HG02852 (cell line): ENCODE measurements at regions not wholly inside any gene's neighbourhood (a gene's known extent, or its start where the extent isn't known, plus 50 kb on each side); places are given as distances from the start of the nearest gene placed in this dataset.

ENCODE experiments used
- ATAC-seq: cut with Tn5 transposase; IDR thresholded peaks from one replicate; pipeline ENCODE4 v1.9.1; 2021; ENCODE audit warnings: mild to moderate bottlenecking, moderate library complexity; ENCODE audit not compliant: unreplicated experiment

DNA sequence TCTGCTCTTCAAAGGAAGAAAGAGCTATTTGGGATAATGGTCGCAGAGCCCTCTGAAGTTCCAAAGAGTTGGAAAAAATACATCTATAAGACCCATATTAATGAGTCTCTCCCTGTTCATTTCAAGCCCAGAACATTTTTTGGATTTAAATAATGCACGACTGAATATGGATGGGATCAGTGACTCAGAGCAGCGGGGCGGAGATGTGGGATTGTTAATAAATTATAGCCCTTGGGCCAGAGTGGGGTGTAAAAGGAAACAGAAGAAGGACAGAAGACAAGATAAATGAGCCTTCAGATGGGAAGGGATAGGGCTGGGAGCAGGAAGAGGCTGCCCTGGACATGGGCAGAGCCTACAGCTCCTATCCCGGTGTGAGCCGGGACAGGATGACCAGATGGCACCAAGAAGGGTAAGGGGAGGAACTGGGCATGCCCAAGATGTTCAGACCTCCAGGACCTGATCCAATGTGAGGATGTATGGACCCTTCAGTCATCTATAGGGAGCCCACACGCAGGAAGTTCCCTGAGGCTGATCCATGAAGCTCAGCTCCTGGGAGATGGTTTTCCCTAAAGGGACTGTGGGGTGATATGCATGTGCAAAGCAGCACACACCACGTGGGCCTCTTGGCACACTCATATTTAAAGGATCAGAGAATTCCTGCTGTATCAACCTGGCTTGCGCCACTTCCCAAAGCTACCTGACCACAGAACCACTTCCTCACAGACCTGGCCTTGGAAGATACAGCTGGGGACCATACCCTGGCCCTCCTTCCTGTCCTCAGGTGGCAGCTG lies 96.1 kb upstream of the PLXNA4 start:
- ATAC-seq: no peak

DNA sequence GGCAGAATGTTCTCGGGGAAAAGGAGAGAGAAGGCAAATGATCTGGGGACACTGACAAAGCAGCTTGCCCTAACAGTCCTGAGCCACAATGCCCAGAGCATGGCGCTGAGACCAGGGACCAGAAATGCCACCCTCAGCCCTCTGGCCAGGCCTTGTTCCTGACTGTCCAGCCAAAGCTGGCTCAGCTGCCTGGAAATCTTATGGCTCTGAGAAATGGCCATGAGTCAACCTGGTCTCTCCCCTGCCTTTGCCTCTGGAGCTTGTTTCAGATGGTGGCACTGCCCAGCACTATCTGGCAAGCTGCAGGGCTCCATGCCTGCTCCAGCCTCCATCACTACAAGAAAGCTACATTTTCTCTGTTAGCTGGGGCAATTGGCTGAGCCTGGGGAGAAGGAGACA lies 90.5 kb upstream of the PLXNA4 start:
- no peak for ATAC-seq

DNA sequence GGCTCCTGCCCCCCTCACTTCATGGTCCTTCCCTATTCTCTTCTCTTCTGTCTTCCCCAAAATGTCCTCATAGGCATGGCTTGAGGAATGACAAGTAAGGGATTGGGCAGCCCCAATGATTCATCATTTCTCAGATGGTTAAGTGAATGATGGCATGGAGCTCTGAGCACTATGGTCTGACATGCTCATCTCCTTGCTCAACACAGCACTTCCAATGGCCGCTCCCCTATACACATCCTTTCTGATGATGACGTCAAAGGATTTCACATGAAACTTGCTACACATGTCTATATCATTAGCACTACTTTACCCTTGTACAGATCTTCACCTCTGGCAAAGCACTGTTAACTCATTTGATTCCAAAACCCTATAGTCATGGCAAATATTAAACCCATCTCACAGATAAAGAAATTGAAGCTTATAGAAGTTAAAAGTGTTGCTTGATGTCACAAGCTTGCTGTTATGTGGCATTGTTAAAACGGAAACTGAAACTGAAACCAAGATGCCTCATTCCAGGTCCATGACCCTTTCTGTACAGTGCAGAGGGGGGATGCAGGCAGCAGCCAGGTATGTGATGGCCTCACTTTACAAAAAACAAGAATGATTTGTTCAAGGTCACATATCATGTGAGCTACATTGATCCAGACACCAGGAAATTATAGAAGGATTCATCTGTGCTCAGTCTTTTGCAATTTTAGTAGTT lies 90.0 kb upstream of the PLXNA4 start:
- ATAC-seq: no peak

DNA sequence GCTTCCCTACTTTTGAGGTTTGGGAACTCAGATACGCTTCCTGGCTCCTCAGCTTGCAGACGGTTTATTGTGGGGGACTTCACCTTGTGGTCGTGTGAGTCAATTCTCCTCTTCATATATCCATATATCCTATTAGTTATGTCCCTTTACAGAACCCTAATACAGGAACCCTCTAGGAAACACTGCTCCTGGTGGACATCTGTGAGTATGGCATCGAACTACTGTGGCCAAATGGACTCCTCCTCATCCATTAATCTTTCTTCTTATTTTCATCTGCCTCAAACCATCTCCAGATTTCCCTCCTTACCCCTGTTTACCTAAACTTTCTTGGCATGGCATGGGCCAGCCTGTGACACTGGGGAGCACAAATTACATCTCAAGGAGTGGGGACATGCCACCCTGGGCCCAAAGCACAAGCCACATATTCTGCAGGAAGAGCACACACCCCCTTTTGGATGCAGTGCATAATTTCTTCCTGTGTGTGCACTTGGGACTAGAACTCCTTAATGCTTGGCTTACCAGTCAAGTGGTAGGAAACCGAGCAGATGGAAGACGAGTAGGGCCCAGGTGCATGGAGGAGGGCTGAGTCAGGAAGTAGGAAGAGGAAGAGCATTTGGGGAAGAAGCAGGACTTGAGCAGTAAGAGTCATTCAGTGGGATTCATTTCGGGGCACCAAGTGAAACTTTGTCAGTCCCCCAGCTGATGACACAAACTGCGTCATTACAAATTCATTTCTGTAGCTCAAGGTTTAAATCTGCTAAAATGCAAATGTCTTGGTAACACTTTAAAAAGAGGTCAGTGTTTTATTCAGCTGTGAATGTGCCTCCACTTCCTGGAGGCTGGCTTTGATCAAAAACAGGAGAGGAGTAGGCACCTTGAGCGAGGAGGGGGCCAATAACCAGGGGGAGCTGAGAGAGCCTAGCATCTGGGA lies 80.8 kb upstream of the PLXNA4 start:
- ATAC-seq: no peak

DNA sequence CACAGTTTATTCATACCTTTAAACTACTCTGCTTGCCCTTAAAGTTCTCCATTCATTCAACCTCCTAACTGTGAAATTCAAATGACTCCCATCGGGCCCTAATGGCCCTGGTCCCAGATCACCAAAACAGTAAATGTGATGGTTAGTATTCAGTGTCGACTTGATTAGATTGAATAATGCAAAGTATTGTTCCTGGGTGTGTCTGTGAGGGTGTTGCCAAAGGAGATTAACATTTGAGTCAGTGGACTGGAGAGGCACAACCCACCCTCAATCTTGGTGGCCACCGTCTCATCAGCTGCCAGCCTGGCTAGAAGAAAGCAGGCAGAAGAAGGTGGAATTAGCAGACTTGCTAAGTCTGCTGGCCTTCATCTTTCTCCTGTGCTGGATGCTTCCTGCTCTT lies 80.1 kb upstream of the PLXNA4 start:
- ATAC-seq: no peak

DNA sequence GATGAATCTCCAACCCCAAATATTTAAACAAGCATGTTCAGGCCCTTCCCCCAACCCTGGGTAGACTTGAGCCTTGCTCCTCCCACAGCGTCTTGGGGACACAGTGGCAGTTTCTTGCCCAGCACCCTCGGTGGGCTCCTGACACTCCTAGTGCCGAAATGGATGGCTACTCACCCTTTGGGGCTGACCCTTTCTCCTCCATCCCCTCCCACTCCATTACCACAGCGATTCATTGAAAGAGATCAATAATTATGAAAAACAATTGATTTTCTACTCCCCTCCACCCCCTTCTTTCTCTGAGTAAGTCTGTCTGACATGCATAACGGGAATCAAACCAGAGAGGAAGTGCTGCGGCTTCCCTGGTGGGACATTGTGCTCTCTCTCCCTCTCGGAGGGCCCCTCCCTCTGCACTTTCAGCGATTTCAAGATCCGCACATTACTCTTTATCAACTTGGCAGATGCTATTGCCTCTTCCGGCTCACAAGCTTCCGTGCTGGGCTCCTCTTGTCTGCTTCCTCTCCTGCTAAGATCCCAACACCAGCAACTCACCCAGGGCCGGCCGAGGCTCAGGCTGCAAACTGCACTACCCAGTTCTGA lies 79.0 kb upstream of the PLXNA4 start:
- peak; percentile 39 for ATAC-seq

DNA sequence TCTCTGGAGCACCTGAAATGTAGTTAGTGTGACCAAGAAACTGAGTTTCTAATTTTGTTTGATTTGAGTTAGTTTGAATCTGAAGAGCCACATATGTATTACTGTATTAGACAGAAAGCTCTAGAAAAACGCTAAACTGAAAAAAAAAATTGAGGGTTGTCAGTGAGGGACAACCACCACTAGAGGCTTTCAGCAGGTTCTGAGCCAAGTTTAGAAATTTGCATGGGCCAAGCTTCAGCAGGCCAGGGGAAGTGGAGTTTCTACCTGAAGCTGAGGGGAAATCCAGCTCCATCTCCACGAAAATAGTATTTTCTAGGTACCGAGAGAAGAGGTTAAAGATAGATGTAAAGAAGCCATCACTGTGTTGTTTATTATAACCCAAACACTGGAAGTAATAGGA lies 77.9 kb upstream of the PLXNA4 start:
- peak; percentile 77 for ATAC-seq

DNA sequence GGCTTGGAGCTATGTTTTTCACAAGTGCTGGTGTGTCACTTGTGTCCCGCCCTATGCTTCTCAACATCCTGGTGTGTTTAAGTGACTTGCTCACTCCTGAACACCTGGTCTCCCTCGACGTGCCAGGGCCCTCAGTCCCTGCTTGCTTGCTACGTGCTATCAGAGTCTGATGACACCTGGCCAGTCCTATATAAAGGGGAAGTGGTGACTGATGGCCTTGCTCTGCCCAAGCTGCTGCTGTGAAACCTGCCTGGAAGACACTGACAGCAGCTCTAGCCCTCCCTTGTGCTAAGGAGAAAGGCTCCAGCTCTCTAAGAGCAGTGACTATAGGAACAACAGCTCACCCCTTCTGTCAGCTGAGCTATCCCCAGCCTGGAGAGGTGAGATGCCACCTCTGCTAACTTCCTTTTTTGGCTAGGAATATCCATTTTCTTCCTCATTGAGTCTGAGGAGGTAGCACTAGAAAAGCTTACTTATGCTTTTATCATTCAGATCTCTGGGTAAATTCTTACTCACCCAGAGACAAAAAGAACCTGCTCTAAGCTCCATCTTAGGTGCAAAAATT lies 77.2 kb upstream of the PLXNA4 start:
- ATAC-seq: no peak

DNA sequence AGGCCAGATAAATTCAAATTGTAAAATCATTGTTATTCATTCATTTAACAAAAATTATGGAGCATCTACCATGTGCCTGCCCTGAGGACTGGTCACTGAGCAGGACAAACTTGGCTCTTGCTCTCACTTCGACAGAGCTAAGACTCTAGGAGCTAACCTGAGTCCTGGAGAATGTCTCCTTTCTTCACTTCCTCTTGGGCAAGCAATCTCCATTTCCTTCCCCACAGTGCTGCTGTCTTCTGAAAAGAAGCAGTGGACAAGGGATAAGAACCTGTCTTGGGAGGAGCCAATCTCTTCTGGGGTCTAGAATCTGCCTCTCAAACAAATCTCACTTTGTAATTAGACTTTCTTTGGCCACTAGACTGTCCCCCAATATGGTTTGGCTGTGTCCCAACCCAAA lies 76.2 kb upstream of the PLXNA4 start:
- ATAC-seq: no peak

DNA sequence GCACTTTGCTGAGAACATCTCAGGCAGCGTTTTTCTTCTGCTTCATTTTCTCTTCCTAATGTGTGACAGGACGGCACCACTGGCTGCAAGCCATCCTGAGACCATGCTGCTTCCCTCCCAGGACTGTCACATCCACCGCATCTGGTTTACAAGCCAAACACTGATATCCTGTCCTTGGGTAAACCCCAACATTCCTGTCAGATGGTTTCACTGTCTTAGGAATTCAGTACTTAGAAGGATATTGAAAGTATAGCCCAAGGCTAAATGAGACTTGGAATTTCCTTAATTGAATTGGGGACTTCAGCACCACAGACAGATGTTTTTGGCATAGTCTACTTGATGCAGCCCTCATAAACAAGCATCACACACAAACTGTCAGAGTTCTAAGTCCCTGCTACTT lies 74.2 kb upstream of the PLXNA4 start:
- no peak for ATAC-seq

DNA sequence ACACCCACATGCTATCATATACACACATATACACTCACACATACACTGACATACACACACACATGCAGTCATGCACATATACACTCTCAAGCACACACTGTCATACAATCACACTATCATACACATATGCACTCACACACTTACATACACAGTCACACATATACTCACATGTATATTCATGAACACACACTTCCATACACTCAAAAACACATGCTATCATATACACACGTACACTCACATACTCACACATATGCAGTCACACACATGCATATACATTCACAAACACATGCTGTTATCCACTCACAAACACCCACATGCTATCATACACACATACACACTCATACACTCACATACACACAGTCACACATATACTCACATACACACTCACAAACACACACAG lies 71.0 kb upstream of the PLXNA4 start:
- ATAC-seq: no peak

DNA sequence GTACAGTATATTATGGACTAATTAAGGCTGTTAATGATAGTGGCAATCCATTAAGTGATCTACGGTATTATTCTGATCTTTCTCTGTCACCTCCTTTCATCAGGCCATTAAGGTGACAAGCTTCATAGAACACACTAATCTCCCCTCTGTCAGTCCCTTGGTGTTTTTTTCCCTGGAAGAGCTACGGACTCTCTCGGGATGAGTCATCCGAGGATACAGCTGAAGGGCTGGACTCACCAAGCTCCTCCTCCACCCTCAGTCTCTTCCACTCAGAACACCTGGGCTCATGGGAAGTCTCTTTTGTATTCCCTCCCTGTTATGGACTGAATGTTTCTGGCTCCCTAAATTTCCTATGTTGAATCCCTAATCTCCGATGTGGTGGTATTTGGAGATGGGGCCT lies 69.8 kb upstream of the PLXNA4 start:
- ATAC-seq: no peak

DNA sequence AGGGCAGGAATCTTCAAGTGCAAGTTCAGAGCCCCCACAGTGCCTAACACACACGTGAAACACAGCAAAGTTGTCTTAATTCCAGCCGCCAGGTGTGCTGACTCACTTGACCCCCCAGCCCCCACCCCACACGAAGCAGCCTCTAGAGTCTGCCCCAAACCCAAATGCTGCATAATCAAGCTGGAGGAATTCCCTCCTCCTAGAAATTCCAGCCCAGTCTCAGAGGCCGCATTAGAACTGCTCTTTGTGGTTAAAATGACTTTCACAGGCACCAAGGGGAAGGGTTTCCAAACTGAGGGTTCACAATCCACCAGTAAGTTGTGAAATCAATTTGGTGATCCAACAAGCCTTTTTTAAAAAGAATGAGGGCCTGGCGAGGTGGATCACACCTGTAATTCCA lies 67.0 kb upstream of the PLXNA4 start:
- no peak for ATAC-seq

DNA sequence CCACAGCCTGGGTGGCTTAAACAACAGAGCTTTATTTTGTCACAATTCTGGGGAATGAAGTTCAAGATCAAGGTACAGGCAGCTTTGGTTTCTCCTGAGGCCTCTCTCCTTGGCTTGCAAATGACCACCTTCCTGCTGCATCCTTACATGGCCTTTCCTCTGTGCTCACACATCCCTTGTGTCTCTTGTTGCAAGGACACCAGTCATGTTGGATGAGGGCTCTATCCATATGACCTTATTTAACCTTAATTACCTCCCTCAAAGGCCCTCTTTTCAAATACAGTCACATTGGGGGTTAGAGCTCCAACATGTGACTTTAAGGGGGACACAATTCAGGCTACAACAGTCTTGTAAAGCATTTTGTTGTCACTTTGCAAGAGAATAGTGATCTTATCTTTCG lies 65.0 kb upstream of the PLXNA4 start:
- ATAC-seq: no peak

DNA sequence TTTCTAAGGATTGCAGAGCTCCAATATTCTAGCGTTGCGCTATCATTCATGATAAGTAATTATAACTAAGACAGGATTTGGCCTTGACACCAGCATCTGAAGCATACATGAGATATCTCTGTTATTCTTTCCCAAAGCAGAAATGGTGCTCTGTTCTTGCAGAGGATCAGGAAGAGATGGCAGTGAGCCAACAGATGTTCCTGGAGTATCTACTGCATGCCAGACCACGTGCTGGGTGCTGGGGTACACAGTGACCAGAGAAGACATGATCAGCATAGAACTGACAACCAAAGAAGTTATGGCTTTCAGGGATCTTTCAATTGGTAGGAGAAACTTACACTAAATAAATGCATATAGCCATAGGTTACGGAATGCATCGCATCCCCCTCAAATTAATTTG lies 63.7 kb upstream of the PLXNA4 start:
- no peak for ATAC-seq

DNA sequence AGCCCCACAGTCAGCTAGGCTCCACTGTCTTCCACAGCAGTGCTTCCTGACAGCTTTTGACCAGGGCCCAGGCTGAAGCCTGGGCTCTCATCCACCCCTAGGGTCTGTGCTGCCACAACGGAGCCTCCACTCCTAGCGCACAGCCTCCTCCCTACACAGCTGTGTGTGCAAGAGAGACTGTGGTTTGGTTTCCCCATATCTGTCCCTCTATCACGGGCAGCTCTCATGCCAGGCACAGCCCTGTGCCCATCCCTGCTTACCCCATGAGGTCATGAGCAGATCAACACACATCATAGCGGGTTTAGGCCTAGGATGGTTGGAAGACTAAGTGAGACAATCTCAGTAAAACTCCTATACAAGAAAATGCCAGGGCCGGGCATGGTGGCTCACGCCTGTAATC lies 61.7 kb upstream of the PLXNA4 start:
- no peak for ATAC-seq

DNA sequence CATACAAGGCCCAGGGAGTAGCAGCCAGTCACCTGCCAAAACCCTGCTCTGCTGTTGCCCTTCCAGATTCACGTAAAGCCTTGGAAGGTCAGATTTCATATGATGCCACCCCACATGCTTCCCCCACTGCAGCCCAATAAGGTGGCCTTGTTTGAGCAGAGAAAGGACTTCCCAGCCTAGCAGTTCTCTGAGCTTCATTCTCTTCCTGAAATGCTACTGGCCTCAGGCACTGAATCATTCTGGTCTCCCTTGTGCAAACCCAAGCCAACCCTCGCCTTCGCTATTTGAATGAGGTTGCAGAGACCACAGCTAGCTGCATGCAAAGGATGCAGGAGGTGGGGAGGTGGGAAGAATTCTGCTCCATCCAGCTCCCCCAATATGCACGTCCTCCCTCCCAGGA lies 60.3 kb upstream of the PLXNA4 start:
- no peak for ATAC-seq

DNA sequence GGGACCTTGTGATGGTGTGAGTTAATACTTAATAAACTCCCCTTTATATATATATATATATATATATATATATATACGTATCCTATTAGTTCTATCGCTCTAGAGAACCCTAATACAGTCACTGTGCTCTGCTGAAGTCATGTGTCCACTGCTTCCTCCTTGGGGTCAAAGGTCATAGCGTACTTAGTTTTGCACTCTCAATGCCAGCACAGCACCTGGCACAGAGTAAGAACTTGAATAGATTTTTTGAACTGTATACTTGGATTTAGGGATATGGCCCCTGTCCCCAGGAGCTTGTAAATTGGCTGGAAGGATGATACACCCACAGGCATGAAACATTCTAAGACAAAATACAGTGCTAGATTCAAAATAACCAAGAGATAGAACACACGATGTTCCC lies 58.9 kb upstream of the PLXNA4 start:
- ATAC-seq: no peak

DNA sequence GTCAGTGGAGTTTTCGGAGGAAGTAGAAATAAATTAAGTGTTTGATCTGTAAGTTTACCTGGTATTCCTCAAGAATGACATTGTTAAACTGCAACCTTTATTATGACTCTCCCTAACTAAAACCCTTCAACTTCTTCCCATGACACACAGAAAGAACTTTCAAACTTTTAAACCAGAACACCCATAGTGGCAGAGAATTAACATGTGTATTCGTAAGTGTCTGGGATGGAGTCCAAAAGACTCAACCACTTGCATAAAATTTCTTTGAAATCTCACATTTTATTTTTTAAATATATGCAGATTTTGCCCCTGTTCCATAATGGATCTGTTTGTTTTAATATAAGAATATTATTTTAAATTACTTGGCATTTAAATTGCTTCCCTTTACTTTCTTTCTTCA lies 54.6 kb upstream of the PLXNA4 start:
- no peak for ATAC-seq
